ENCODE measurements at regions not wholly inside any gene's neighbourhood (a gene's known extent, or its start where the extent isn't known, plus 50 kb on each side); places are given as distances from the start of the nearest gene placed in this dataset.

DNA sequence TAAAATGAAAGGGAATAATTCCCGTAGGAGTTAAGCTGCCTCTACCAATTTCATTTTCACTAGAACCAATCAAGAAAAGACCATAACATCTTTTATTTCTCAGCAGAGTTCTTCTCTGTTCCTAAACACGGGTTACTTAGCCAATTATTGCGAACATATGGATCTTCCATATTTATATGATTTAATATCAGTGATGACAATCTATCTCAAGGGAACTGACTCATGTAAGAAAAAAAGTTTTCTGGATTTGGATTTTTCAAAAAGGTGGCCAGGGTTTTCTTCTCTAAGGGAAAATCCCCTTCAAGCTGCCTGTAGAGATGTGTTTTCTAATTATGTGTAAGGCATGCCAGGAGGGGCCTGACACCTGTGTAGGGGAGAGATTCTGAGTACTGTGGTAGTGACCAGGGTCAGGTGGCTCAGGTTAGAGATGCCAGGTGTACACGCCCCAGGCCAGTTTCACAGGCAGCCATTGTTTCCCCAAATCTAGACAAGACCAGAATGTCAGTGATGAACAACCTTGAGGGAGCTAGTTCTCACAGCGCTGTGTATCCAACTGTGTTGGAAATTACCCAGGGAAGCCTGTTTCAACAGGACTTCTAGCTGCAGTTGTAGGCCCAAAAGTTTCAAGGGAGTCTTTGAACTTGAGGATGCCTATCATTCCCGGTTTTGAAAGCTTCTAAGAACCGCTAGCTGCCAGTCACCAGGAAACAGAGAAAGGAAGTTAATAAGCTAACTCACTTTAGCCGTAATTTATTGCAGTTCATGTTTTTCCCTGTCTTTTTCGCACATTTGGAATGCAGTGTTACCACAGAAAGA is 572.5 kb upstream of the RGMB start:
- TF ChIP-seq, protein P1, sequence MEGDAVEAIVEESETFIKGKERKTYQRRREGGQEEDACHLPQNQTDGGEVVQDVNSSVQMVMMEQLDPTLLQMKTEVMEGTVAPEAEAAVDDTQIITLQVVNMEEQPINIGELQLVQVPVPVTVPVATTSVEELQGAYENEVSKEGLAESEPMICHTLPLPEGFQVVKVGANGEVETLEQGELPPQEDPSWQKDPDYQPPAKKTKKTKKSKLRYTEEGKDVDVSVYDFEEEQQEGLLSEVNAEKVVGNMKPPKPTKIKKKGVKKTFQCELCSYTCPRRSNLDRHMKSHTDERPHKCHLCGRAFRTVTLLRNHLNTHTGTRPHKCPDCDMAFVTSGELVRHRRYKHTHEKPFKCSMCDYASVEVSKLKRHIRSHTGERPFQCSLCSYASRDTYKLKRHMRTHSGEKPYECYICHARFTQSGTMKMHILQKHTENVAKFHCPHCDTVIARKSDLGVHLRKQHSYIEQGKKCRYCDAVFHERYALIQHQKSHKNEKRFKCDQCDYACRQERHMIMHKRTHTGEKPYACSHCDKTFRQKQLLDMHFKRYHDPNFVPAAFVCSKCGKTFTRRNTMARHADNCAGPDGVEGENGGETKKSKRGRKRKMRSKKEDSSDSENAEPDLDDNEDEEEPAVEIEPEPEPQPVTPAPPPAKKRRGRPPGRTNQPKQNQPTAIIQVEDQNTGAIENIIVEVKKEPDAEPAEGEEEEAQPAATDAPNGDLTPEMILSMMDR (IDR thresholded peaks at IDR 0.05 in 4 of 5, conservative IDR thresholded peaks at IDR 0.05 in 1 of 5): no peak
- TF ChIP-seq POLR2A (IDR thresholded peaks at IDR 0.05): no peak
- intact Hi-C loops (cut with DNase I; ENCODE audit: low total_unique reads): no loop called here
- in situ Hi-C loops (cut with MboI; ENCODE audit: low sequenced_read_pairs in 4 of 4): no loop called here

DNA sequence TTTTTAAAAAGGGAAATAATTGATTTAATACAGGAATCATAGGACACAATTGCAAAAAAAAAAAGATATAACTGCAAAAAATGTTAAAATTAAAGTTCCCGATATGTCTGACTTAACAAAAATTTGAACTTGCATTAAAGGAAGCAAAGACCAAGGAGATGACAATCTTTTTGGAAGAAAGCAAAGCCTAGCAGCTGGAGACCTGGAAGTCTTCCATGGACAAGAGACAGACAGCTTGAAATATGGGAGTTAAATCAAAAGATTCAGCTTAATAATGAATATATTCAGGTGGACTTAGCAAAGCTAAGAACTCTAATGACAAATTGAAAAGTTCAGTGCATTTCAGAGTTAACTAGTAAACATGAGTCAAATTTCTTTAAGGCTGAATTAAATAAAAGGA is 568.7 kb upstream of the RGMB start:
- peaks cover 0 to 4% of the 10 kb centered on the region in 2 donors for H3K4me1 ChIP-seq
- no peak for TF ChIP-seq POLR2A (IDR thresholded peaks at IDR 0.05)
- TF ChIP-seq, protein P1 (IDR thresholded peaks at IDR 0.05 in 4 of 5, conservative IDR thresholded peaks at IDR 0.05 in 1 of 5): no peak
- no peaks in the 10 kb centered on the region for H3K36me3 ChIP-seq
- no peak overlapping the region for H3K4me3 ChIP-seq
- ATAC-seq (no peak), DNase-seq (no peak)
- no peaks in the 10 kb centered on the region for H3K9me3 ChIP-seq
- no peak overlapping the region for H3K27ac ChIP-seq
- intact Hi-C loops (cut with DNase I; ENCODE audit: low total_unique reads): no loop called here
- in situ Hi-C loops (cut with MboI; ENCODE audit: low sequenced_read_pairs in 4 of 4): no loop called here
- no peaks in the 10 kb centered on the region for H3K27me3 ChIP-seq

More for the DNA sequence above, 572.5 kb upstream of the RGMB start:
- Histone ChIP-seq H3K27me3 (no peaks in the 10 kb centered on the region), H3K4me3 (no peak overlapping the region), H3K9me3 (no peaks in the 10 kb centered on the region), H3K27ac (no peak overlapping the region), H3K36me3 (no peaks in the 10 kb centered on the region), H3K4me1 (peaks cover 0 to 3% of the 10 kb centered on the region in 2 donors)
- ATAC-seq: no peak
- no peak for DNase-seq

DNA sequence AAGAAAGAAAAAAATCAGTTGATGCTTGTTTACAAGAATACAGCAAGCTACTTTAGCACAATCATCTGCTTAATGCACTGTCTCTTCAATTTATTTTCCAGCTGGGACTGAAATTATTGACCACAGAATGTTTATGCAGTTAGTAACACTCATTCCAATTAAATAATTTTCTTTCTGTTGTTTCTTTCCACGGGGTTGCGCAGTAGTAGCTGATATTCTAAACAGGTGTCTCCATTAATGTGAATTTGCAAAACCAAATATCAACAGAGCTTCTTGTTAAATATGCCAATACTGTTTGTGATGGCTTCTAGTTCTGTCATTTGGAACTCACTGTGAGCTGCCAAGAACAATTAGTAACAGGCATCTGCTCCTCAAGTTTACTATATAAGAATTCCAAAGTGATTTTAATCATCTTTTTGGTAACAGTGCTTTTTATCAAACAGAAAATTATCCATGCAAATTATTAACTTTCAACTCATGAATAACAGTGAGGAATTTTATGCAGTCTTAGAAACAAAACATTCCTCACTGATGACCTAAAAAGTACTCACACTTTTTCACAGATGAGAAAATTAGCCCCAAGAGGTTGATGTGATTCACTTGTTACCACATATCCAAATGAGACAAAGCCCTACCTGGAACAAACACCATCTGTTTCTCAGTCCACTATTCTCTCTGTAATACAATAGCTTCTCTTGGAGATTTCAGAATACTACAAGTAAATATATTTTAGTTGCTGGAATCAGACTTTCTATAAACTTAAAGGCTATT is 567.6 kb upstream of the RGMB start:
- peak in 1 of 2 donors; percentile 62 for ATAC-seq
- Histone ChIP-seq H3K4me1 (peaks cover 0 to 4% of the 10 kb centered on the region in 2 donors), H3K4me3 (no peak overlapping the region), H3K27me3 (no peaks in the 10 kb centered on the region), H3K27ac (no peak overlapping the region), H3K9me3 (no peaks in the 10 kb centered on the region), H3K36me3 (no peaks in the 10 kb centered on the region)
- in situ Hi-C loops (cut with MboI; ENCODE audit: low sequenced_read_pairs in 4 of 4): no loop called here
- TF ChIP-seq, protein P1 (IDR thresholded peaks at IDR 0.05 in 4 of 5, conservative IDR thresholded peaks at IDR 0.05 in 1 of 5): no peak
- no peak for TF ChIP-seq POLR2A (IDR thresholded peaks at IDR 0.05)
- intact Hi-C loops (cut with DNase I; ENCODE audit: low total_unique reads): no loop called here
- no peak for DNase-seq

DNA sequence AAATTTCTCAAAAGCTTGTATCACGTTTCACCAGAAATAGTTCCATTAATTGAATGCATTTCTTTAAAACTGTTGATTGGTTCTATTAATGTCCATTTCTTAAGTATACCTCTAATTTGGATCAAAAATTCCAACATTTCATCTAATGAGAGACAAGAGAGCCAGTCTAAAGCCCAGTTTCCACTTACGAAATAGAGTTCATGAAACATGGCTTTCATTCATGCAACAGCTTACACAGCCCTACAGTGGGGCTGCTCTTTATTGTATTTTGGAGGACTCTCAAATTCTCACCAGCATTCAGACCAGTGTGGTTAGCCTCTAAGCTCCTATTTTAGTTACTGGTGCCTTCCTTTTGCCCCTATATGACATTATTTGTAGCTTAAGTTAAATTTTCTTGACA is 566.9 kb upstream of the RGMB start:
- TF ChIP-seq, protein P1 (IDR thresholded peaks at IDR 0.05 in 4 of 5, conservative IDR thresholded peaks at IDR 0.05 in 1 of 5): no peak
- no peak for TF ChIP-seq POLR2A (IDR thresholded peaks at IDR 0.05)
- intact Hi-C loops (cut with DNase I; ENCODE audit: low total_unique reads) (no loop called here), in situ Hi-C loops (cut with MboI; ENCODE audit: low sequenced_read_pairs in 4 of 4) (no loop called here)
- Histone ChIP-seq H3K4me1 (peaks cover 0 to 4% of the 10 kb centered on the region in 2 donors), H3K27me3 (no peaks in the 10 kb centered on the region), H3K4me3 (no peak overlapping the region), H3K9me3 (no peaks in the 10 kb centered on the region), H3K36me3 (no peaks in the 10 kb centered on the region), H3K27ac (no peak overlapping the region)
- ATAC-seq: no peak
- DNase-seq: no peak

Data from gastrocnemius medialis (tissue), 4 donors.